Cardiac septum (tissue), 1 donor: ENCODE measurements at regions not wholly inside any gene's neighbourhood (a gene's known extent, or its start where the extent isn't known, plus 50 kb on each side); places are given as distances from the start of the nearest gene placed in this dataset.

Source experiments
- DNase-seq: peaks from one replicate; pipeline ENCODE4 v3.0.0-alpha.2; 2020; ENCODE audit warnings: low spot score
- intact Hi-C: fragments of 100-400 bp; cut with DNase I; formaldehyde crosslinking; loops from one replicate; pipeline ENCODE4 v1.14.0; 2022
- donor health status: DM: no; HTN: no; CAD: no.

GRCh38 chr16:50861451-50861850, 119.6 kb downstream of the CYLD start:
- no peak for DNase-seq
- intact Hi-C loops, result loop anchor here (10.0 kb wide), 1 partner anchor 63 kb away; no protein-coding TSS in a partner anchor

GRCh38 chr16:50859628-50860360, 117.9 kb downstream of the CYLD start:
- intact Hi-C loops, result loop anchor here (10.0 kb wide), 1 partner anchor 65 kb away; no protein-coding TSS in a partner anchor
- DNase-seq, result no peak

DNA sequence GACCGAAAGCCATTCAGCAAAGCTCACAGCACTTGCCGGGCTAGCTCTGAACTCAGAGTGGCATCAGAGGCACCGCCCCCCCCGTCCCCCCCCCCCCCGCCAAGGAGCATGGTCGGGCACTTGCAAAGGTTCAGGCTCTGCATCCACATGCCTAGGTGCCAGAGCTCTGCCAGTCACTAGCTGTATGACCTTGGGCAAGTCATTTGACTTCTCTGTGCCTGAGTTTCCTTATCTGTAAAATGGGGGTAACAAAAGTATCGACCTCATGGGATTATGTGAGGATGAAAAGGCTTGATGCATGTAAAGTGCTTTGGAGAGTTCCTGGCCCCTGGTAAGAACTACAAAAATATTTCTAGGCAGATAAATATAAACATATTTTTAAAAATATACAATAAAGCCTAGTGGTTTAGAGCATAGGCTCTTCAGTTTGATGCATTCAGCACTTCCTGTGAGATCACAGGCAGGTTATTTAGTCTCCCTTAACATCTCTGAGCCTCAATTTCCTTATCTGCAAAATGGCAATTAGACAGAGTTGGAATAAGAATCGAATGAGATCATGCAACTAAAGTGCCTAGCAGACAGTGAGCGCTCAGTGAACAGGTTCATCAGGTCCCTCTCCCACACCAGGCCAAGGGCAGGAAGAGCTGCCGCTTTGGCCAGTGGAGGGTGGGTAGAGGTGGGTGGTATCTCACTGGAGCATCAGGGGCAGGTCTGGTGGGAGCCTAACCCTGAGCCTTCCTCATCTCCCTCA, 117.2 kb downstream of the CYLD start:
- intact Hi-C loops, result no loop called here
- no peak for DNase-seq

GRCh38 chr16:50858376-50858775, 116.5 kb downstream of the CYLD start:
- intact Hi-C loops, result no loop called here

DNA sequence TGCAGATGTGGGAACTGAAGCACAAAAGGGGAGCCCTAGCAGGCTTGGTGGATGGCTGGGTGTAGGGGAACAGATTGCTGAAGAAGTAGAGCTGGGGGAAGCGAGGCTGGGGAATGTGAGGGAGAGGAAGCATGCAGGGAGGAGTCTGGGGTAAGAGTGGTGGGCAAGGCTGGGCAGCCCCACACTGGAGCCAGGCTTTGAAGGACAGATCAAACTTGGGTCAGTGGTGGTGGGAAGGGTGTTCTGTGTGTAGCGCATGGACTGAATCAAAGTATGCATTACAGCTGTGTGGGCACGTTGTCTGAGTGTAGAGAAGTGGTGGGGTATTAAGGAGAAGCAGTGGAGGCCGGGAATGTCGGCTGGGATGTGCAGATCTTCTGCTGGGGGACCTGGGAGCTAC, 116.0 kb downstream of the CYLD start:
- no peak for DNase-seq
- intact Hi-C loops, result no loop called here

More at GRCh38 chr16:50858376-50858775, 116.5 kb downstream of the CYLD start:
- DNase-seq, result no peak

GRCh38 chr16:50856991-50857390, 115.1 kb downstream of the CYLD start:
- no peak for DNase-seq
- intact Hi-C loops, result no loop called here

GRCh38 chr16:50853329-50853728, 111.4 kb downstream of the CYLD start:
- intact Hi-C loops, result no loop called here
- no peak for DNase-seq
